ENCODE measurements at regions not wholly inside any gene's neighbourhood (a gene's known extent, or its start where the extent isn't known, plus 50 kb on each side); places are given as distances from the start of the nearest gene placed in this dataset.

DNA sequence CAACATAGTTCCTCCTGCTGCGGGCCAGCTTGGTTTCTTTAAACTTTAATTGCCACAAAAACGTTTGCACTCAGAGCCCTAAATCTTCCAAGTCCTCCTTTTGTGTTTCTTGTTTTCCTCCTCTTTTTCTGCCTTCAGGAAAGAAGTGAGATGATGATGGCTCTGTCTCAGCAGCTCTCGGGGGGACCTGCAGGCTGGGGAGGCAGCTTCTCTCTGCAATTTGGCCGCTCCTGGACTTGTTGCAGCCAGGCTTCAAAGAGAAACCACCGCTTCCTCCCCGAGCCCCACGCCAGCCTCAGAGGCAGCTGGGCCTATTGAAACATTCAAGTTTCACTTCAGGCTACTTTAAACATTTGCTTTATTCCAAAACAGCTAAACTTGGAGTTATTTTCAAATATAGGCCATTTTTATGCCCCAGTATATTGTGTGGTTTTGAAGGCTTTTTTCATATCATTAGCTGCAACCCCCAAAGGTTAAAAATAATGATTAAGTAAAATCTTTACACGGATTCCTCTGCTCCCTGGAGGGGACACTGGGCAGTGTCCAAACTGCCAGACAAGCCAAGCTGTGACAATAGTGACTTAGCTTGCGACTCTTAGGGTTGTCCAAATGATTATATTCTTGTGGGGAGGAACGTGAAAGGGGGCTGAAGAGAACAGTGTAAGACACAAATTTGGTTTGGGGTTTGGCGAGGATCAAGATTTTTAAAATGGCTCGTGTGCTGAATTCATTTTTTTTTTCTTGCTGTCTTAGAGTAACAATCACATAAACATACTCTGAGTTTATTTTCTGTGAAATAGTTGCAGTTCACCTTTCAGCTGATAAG, 330.8 kb downstream of the DLEU7 start:
- peak; percentile 85 to 91 (median 90) for ATAC-seq
- no peaks in the 10 kb centered on the region for H3K27me3 ChIP-seq
- peak overlapping the region; percentile 8 to 31 (median 15) for H3K4me3 ChIP-seq
- H3K9me3 ChIP-seq, result no peaks in the 10 kb centered on the region
- intact Hi-C loops (cut with DNase I), result no loop called here
- no peak for TF ChIP-seq POLR2A (IDR thresholded peaks at IDR 0.05)
- TF ChIP-seq CTCF (IDR thresholded peaks at IDR 0.05), result peak in 3 of 4 donors; percentile 10 to 15 (median 12)
- peak; percentile 63 to 78 (median 75) for DNase-seq
- peaks cover 0 to 37% (median 5%) of the 10 kb centered on the region in 4 donors for H3K4me1 ChIP-seq
- H3K27ac ChIP-seq, result peak overlapping the region; percentile 62 to 78 (median 64)
- WGBS (ENCODE audit: insufficient coverage, low coverage, low lambda C conversion rate, missing lambda C conversion rate), result 6% methylated on average over 12 of the region's 12 CpGs
- H3K36me3 ChIP-seq, result no peaks in the 10 kb centered on the region

DNA sequence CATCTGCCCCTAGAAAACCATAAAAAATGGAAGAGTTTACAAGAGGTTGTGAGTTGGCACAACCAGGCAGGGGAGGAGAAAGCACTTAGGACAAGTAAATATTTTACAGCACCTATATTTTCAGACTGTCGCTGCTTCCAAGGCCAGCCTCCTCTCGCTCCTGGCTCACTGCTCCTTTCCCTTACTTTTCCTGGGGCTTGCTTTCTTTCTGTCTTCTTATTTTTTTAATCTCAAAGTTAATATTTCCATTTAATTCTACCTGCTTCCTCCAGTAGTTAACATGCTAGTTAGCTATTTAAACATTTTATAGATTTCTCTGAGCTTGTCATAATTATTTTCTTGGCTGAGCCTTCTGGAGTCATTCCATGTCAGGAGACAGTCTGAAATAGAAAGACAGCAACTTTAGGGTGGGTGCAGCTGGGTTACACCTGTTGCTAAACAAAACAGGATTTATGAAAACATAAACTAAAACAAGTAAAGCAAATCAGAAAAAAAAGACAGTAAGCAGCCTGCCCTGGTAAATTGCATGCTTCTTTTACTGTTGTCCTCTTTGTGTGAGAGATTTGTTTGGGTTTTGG, 330.1 kb downstream of the DLEU7 start:
- Histone ChIP-seq H3K4me3 (no peak overlapping the region), H3K4me1 (peaks cover 0 to 44% (median 9%) of the 10 kb centered on the region in 4 donors), H3K9me3 (no peaks in the 10 kb centered on the region), H3K36me3 (no peaks in the 10 kb centered on the region), H3K27ac (peak overlapping the region; percentile 62 to 78 (median 64)), H3K27me3 (no peaks in the 10 kb centered on the region)
- intact Hi-C loops (cut with DNase I), result no loop called here
- peak; percentile 75 to 89 (median 86) for ATAC-seq
- DNase-seq, result peak in 1 of 3 donors; percentile 74
- TF ChIP-seq POLR2A (IDR thresholded peaks at IDR 0.05) (no peak), CTCF (IDR thresholded peaks at IDR 0.05) (no peak)
- WGBS (ENCODE audit: insufficient coverage, low coverage, low lambda C conversion rate, missing lambda C conversion rate), result 40% methylated on average over 2 of the region's 2 CpGs

DNA sequence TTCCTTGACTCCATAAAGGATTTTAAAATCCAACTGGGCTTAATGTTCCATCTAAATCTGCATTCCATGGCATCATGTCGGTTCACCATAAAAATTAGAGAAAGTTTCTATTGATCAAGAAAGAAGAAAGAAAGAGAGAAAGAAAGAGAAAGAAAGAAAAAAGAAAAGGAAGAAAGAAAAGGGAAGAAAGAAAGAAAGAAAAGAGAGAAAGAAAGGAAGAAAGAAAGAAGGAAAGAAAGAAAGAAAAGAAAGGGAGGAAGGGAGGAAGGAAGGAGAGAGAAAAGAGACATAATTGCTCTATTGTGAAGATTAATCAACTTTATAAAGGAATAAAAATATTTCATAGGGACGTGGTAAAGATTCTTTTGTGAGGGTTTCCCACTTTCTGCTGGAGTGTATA, 329.2 kb downstream of the DLEU7 start:
- DNase-seq (no peak), ATAC-seq (no peak)
- intact Hi-C loops (cut with DNase I), result no loop called here
- H3K36me3 ChIP-seq, result no peaks in the 10 kb centered on the region
- H3K27me3 ChIP-seq, result no peaks in the 10 kb centered on the region
- no peak overlapping the region for H3K27ac ChIP-seq
- WGBS (ENCODE audit: insufficient coverage, low coverage, low lambda C conversion rate, missing lambda C conversion rate), result 96% methylated on average over 2 of the region's 2 CpGs
- no peak for TF ChIP-seq POLR2A (IDR thresholded peaks at IDR 0.05)
- no peak for TF ChIP-seq CTCF (IDR thresholded peaks at IDR 0.05)
- H3K4me3 ChIP-seq, result no peak overlapping the region
- H3K9me3 ChIP-seq, result no peaks in the 10 kb centered on the region
- peaks cover 0 to 52% (median 12%) of the 10 kb centered on the region in 4 donors for H3K4me1 ChIP-seq

- Histone ChIP-seq H3K4me1 (peaks cover 0 to 72% (median 28%) of the 10 kb centered on the region in 4 donors), H3K9me3 (no peaks in the 10 kb centered on the region), H3K4me3 (no peak overlapping the region), H3K27me3 (no peaks in the 10 kb centered on the region), H3K27ac (peak overlapping the region in 2 of 3 donors; percentile 50 to 66), H3K36me3 (no peaks in the 10 kb centered on the region)
- no peak for TF ChIP-seq CTCF (IDR thresholded peaks at IDR 0.05)
- TF ChIP-seq POLR2A (IDR thresholded peaks at IDR 0.05), result no peak
- DNase-seq (no peak), ATAC-seq (peak in 2 of 4 donors; percentile 3 to 14)
- WGBS (ENCODE audit: insufficient coverage, low coverage, low lambda C conversion rate, missing lambda C conversion rate), result 63% methylated on average over 2 of the region's 2 CpGs
- intact Hi-C loops (cut with DNase I), result no loop called here
Observed at GRCh38 chr13:50518131-50518530, 325.4 kb downstream of the DLEU7 start.
